ENCODE measurements at regions not wholly inside any gene's neighbourhood (a gene's known extent, or its start where the extent isn't known, plus 50 kb on each side); places are given as distances from the start of the nearest gene placed in this dataset.

DNA sequence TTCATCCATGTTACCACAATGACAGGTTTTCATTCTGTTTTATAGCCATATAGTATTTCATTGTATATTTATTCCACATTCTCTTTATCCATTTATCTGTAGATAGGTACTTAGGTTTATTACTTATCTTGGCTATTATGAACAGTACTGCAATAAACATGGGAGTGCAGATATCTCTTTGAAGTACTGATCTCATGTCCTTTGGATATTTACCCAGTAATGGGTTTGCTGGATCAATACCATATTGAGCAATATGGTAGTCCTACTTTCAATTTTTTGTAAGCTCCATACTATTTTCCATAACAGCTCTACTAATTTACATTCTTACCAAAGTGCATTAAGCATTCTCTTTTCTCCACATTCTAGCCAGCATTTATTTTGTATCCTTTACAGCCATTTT lies 235.8 kb upstream of the ALG10 start:
- no peak for TF ChIP-seq ZNF423 (tag by site-specific recombination; IDR thresholded peaks at IDR 0.05)
- no peak for TF ChIP-seq ZNF670 (tag by site-specific recombination; IDR thresholded peaks at IDR 0.05; ENCODE audit: low read depth)
- TF ChIP-seq YY1 (tag by site-specific recombination; IDR thresholded peaks at IDR 0.05) = no peak
- TF ChIP-seq ZNF707 (tag by site-specific recombination; IDR thresholded peaks at IDR 0.05) = no peak
- no peak for TF ChIP-seq ZNF2 (tag by site-specific recombination; IDR thresholded peaks at IDR 0.05)
- TF ChIP-seq, protein P1, sequence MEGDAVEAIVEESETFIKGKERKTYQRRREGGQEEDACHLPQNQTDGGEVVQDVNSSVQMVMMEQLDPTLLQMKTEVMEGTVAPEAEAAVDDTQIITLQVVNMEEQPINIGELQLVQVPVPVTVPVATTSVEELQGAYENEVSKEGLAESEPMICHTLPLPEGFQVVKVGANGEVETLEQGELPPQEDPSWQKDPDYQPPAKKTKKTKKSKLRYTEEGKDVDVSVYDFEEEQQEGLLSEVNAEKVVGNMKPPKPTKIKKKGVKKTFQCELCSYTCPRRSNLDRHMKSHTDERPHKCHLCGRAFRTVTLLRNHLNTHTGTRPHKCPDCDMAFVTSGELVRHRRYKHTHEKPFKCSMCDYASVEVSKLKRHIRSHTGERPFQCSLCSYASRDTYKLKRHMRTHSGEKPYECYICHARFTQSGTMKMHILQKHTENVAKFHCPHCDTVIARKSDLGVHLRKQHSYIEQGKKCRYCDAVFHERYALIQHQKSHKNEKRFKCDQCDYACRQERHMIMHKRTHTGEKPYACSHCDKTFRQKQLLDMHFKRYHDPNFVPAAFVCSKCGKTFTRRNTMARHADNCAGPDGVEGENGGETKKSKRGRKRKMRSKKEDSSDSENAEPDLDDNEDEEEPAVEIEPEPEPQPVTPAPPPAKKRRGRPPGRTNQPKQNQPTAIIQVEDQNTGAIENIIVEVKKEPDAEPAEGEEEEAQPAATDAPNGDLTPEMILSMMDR (tag by site-specific recombination; IDR thresholded peaks at IDR 0.05) = no peak
- no peak for TF ChIP-seq ZNF174 (tag by site-specific recombination; IDR thresholded peaks at IDR 0.05)
- TF ChIP-seq, protein P2, sequence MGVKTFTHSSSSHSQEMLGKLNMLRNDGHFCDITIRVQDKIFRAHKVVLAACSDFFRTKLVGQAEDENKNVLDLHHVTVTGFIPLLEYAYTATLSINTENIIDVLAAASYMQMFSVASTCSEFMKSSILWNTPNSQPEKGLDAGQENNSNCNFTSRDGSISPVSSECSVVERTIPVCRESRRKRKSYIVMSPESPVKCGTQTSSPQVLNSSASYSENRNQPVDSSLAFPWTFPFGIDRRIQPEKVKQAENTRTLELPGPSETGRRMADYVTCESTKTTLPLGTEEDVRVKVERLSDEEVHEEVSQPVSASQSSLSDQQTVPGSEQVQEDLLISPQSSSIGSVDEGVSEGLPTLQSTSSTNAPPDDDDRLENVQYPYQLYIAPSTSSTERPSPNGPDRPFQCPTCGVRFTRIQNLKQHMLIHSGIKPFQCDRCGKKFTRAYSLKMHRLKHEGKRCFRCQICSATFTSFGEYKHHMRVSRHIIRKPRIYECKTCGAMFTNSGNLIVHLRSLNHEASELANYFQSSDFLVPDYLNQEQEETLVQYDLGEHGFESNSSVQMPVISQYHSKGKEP (tag by site-specific recombination; IDR thresholded peaks at IDR 0.05) = no peak
- no peak for TF ChIP-seq ZBTB21 (tag by site-specific recombination; IDR thresholded peaks at IDR 0.05)
